Gastroesophageal sphincter (tissue), 4 donors: ENCODE measurements at regions not wholly inside any gene's neighbourhood (a gene's known extent, or its start where the extent isn't known, plus 50 kb on each side); places are given as distances from the start of the nearest gene placed in this dataset.

Experiments used
- ATAC-seq: fragments of 150-250 bp; one replicate; pipeline ENCODE4 v1.9.1; 2016; ENCODE audit warnings: mild to moderate bottlenecking, moderate library complexity
- H3K27ac ChIP-seq, 4 donors: fragments of 200-600 bp; sonication (generic) in 3 of 4; 1 replicate in 3 of 4; 2 replicates in 1 of 4; pipeline ENCODE4 v1.5.1; 2016 to 2019
- H3K27me3 ChIP-seq: fragments of 200-600 bp; sonication (generic); one replicate; pipeline ENCODE4 v1.5.1; 2019
- H3K36me3 ChIP-seq, 2 donors: fragments of 200-600 bp; sonication (generic); one replicate each; pipeline ENCODE4 v1.5.1; 2019; ENCODE audit warnings: control low read depth in 1 of 2
- H3K4me1 ChIP-seq, 3 donors: fragments of 200-600 bp; sonication (generic); 1 replicate in 2 of 3; 2 replicates in 1 of 3; pipeline ENCODE4 v1.5.1; 2016 to 2019; ENCODE audit warnings: control low read depth in 2 of 3
- H3K4me3 ChIP-seq, 2 donors: fragments of 200-600 bp; sonication (generic); one replicate each; pipeline ENCODE4 v1.5.1; 2019; ENCODE audit warnings: mild to moderate bottlenecking in 1 of 2, moderate library complexity in 1 of 2
- H3K9me3 ChIP-seq, 3 donors: fragments of 200-600 bp; sonication (generic); one replicate each; pipeline ENCODE4 v1.5.1; 2017 to 2019; ENCODE audit warnings: control low read depth in 2 of 3
- CTCF ChIP-seq, 4 experiments: fragments of 200-600 bp in 2 of 4; fragments of 450-650 bp in 2 of 4; sonication (generic) in 1 of 4; IDR thresholded peaks; one replicate each; pipeline ENCODE4 v1.5.1; 2017 to 2019; ENCODE audit warnings: antibody characterized with exemption in 4 of 4, mild to moderate bottlenecking in 2 of 4, moderate library complexity in 2 of 4
- EP300 ChIP-seq: sonication (generic); formaldehyde crosslinking; IDR thresholded peaks from one replicate; pipeline ENCODE4 v1.6.1; 2017; ENCODE audit warnings: antibody characterized with exemption, mild to moderate bottlenecking
- POLR2A ChIP-seq, 2 donors: fragments of 450-650 bp; IDR thresholded peaks; one replicate each; pipeline ENCODE4 v1.6.1; 2017; ENCODE audit warnings: antibody characterized with exemption in 2 of 2, mild to moderate bottlenecking in 2 of 2, moderate library complexity in 1 of 2
- POLR2AphosphoS5 ChIP-seq: sonication (generic); formaldehyde crosslinking; IDR thresholded peaks from one replicate; pipeline ENCODE4 v1.6.1; 2017; ENCODE audit warnings: antibody characterized with exemption
- WGBS, 2 donors: methylation state at CpG; one replicate each; pipeline ENCODE4 v1.1.5; 2018; ENCODE audit warnings: low coverage in 1 of 2; 5-methylcytosine and 5-hydroxymethylcytosine counted together

GRCh38 chr21:35737899-35738346, 322.4 kb downstream of the SETD4 start:
- Histone ChIP-seq H3K27ac (no peak overlapping the region), H3K36me3 (no peaks in the 10 kb centered on the region), H3K9me3 (peaks cover 0 to 8% (median 0%) of the 10 kb centered on the region in 3 donors), H3K27me3 (peaks cover 5% of the 10 kb centered on the region), H3K4me1 (peaks cover 0 to 13% (median 8%) of the 10 kb centered on the region in 3 donors), H3K4me3 (no peak overlapping the region)
- WGBS, 2 donors = 39 to 56% methylated on average over 4 to 6 of the region's 6 CpGs
- TF ChIP-seq POLR2A (IDR thresholded peaks at IDR 0.05) = no peak
- no peak for TF ChIP-seq EP300
- no peak for TF ChIP-seq CTCF (IDR thresholded peaks at IDR 0.05)
- no peak for TF ChIP-seq POLR2AphosphoS5
- peak; percentile 63 for ATAC-seq

- peaks cover 9% of the 10 kb centered on the region for H3K27me3 ChIP-seq
- TF ChIP-seq EP300 (no peak), POLR2A (IDR thresholded peaks at IDR 0.05) (no peak), POLR2AphosphoS5 (no peak), CTCF (IDR thresholded peaks at IDR 0.05) (no peak)
- no peak overlapping the region for H3K27ac ChIP-seq
- no peaks in the 10 kb centered on the region for H3K36me3 ChIP-seq
- H3K4me1 ChIP-seq = peaks cover 0 to 13% (median 8%) of the 10 kb centered on the region in 3 donors
- peaks cover 0 to 8% (median 0%) of the 10 kb centered on the region in 3 donors for H3K9me3 ChIP-seq
- no peak for ATAC-seq
- WGBS, 2 donors = 33 to 53% methylated on average over 4 of the region's 4 CpGs
- no peak overlapping the region for H3K4me3 ChIP-seq
Observed at GRCh38 chr21:35737449-35737848, 322.9 kb downstream of the SETD4 start.

- peaks cover 21% of the 10 kb centered on the region for H3K27me3 ChIP-seq
- no peak for ATAC-seq
- TF ChIP-seq EP300 = no peak
- TF ChIP-seq POLR2A (IDR thresholded peaks at IDR 0.05) = no peak
- TF ChIP-seq CTCF (IDR thresholded peaks at IDR 0.05) = no peak
Observed at GRCh38 chr21:35732788-35733187, 327.5 kb downstream of the SETD4 start.

GRCh38 chr21:35730325-35730724, 330.0 kb downstream of the SETD4 start:
- no peaks in the 10 kb centered on the region for H3K9me3 ChIP-seq
- WGBS, 2 donors = 83 to 86% methylated on average over 3 of the region's 8 CpGs
- no peak overlapping the region for H3K27ac ChIP-seq
- no peaks in the 10 kb centered on the region for H3K36me3 ChIP-seq
- ATAC-seq = no peak
- no peak overlapping the region for H3K4me3 ChIP-seq
- TF ChIP-seq CTCF (IDR thresholded peaks at IDR 0.05) (no peak), EP300 (no peak)
- peaks cover 25% of the 10 kb centered on the region for H3K27me3 ChIP-seq
- no peaks in the 10 kb centered on the region for H3K4me1 ChIP-seq

More at GRCh38 chr21:35732788-35733187, 327.5 kb downstream of the SETD4 start:
- Histone ChIP-seq H3K36me3 (no peaks in the 10 kb centered on the region), H3K27ac (no peak overlapping the region), H3K4me3 (no peak overlapping the region), H3K4me1 (no peaks in the 10 kb centered on the region), H3K9me3 (no peaks in the 10 kb centered on the region)
- 86 to 91% methylated on average over 3 to 8 of the region's 10 CpGs for WGBS, 2 donors

GRCh38 chr21:35727830-35728229, 332.5 kb downstream of the SETD4 start:
- Histone ChIP-seq H3K36me3 (no peaks in the 10 kb centered on the region), H3K4me1 (no peaks in the 10 kb centered on the region), H3K4me3 (no peak overlapping the region), H3K27ac (no peak overlapping the region), H3K27me3 (peaks cover 19% of the 10 kb centered on the region), H3K9me3 (no peaks in the 10 kb centered on the region)
- TF ChIP-seq POLR2AphosphoS5 (no peak), EP300 (no peak), CTCF (IDR thresholded peaks at IDR 0.05) (no peak), POLR2A (IDR thresholded peaks at IDR 0.05) (no peak)
- ATAC-seq = no peak
- 59 to 67% methylated on average over 2 of the region's 2 CpGs for WGBS, 2 donors
